Stimulated activated CD8-positive, alpha-beta memory T cell treated with anti-CD3 and anti-CD28 coated beads, Interleukin-2, amount 100 ng/mL, for 48 hours (primary cell): ENCODE measurements at regions not wholly inside any gene's neighbourhood (a gene's known extent, or its start where the extent isn't known, plus 50 kb on each side); places are given as distances from the start of the nearest gene placed in this dataset.

Experiments
- DNase-seq, 2 donors: peaks; one replicate each; pipeline ENCODE4 v3.0.0-alpha.2; 2020; ENCODE audit warnings: low read depth in 2 of 2

DNA sequence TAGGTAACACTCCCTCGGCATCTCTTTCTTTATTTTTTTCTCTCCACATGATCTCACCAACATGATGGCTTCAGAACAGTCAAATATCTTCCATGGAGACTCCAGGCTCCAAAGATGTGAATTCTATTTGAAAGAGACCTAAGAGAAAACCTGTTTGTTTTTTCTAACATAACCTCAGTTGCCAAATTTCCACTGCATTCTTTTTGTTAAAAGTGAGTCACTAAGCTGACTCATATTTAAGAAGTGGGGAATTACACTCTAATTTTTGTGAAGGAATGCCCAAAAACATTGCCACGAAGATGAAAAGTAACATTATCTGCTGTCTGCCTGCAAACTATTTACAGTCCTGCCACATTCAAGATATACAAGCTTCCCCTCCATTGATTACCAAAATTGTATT lies 1337.6 kb downstream of the LRFN5 start:
- DNase-seq: no peak

- no peak for DNase-seq
Observed at GRCh38 chr14:42931308-42931707, 1324.6 kb downstream of the LRFN5 start.

DNA sequence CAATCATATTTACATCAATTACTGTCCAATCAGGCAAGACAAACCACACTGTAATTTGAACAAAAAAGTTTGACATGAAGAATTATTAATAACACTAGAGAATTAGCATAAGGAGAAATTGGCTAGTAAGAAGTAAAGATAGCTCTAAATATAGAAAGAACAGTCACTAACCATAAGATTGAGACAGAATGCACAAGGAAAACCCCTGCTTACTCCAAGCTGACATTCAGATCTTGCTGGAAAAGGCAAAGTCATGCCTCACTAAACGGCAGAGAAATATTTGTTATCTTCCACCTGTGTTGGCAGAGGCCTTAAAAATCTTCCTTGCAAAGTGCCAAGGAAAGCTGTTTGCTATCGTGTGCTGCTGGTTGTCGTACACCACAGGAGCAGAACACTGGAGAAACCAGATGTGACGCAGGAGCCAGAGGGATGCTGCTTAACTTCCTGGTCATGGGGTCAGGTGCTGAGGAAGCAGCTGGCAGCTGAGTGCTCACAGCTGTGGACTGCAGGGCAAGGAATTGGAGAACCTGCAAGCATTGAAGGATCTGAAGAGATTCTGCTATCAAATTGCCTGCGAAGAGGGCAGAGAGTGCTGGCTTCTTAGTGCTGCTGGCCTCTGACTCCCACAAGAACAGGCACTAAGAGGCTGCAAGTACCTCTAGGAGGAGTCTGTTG lies 1323.3 kb downstream of the LRFN5 start:
- no peak for DNase-seq

GRCh38 chr14:42927313-42927712 lies 1320.6 kb downstream of the LRFN5 start:
- no peak for DNase-seq

DNA sequence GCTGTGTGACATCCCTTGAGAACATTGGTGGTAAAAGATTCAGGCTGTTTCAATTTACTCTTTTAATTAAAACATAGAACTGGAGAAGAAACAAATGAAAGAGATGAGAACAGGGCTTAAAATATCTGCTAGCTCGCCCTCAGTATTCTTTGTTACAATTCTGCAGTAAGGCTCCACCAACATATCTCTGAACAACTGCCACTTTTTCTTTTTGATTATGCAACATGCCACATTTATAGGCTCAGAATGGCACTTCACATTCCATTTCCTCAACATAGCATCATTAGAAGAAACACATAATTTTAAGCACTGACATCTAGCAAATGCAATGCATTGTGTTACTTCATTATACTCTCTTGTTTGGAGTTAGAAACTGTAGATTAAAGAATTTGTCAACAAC lies 1315.2 kb downstream of the LRFN5 start:
- no peak for DNase-seq

- DNase-seq: no peak
Observed at GRCh38 chr14:42918615-42919014, 1311.9 kb downstream of the LRFN5 start.

- DNase-seq: no peak
Observed at GRCh38 chr14:42911642-42912041, 1305.0 kb downstream of the LRFN5 start.

- DNase-seq: no peak
Observed at GRCh38 chr14:42909659-42910058, 1303.0 kb downstream of the LRFN5 start.

DNA sequence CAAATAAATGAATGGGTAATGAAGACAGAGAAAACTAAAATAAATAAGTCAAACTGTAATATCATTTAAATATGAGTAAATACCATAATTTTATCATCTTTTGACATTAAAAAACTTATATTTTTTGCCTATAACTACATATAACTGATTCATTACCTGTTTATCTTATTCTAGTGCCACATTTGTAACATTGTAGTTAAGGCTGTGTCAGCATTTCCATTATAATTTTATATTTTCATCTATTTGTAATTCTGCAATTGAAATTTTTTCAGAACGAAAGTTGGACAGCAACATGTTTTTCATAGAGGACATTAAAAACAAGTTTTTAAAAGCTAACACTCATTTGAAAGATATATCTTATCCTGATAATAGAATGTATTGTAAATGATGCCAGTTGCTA lies 1286.5 kb downstream of the LRFN5 start:
- no peak for DNase-seq

DNA sequence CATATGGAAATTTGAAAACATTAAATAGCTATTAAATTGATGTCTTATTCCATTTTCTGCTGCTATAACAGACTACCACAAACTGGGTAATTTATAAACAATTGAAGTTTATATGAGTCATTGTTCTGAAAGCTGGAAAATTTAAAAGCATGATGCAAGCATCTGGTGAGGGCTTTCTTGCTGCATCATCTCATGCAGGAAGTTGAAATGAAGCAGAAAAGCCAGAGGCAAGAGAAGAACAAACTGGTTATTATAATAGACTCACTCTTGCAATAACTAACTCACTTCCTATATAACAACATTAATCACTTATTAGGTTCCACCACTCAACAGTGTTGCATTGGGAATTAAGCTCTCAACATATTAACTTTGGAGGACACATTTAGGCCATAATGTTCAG lies 1277.4 kb downstream of the LRFN5 start:
- no peak for DNase-seq

DNA sequence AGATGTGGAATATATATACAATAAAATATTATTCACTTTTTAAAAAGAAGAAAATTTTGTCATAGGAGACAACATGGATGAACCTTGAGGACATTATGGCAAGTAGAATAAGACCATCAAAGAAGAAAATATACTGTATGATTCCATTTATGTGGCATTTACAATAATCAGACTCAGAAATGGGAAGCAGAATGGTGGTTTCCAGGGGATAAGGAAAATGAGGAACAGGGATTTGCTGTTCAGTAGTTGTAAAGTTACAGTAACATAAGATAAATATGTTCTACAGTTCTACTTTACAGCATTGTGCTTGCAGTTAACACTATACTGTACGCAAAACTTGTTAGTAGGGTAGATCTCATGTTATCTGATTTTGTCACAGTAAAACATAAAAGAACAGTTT lies 1271.0 kb downstream of the LRFN5 start:
- no peak for DNase-seq

- DNase-seq: no peak
Observed at GRCh38 chr14:42872786-42873185, 1266.1 kb downstream of the LRFN5 start.

DNA sequence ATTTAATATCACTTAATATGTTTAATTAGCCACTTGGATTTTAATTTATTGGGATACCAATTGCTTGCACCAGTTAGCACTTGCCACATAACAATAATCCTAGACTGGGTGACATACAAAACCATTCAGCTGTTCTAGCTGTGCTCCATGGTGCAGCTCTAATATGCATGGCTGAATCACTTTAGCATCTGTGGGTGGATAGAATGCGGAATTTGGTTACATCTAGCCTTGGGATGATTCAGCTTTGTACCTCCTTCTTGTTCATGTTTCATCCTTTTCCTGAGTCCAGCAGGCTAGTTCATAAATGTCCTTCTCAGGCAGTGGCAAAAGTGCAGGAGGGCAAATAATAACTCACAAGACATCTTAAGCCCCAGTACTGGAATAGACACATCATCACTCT lies 1263.0 kb downstream of the LRFN5 start:
- no peak for DNase-seq

DNA sequence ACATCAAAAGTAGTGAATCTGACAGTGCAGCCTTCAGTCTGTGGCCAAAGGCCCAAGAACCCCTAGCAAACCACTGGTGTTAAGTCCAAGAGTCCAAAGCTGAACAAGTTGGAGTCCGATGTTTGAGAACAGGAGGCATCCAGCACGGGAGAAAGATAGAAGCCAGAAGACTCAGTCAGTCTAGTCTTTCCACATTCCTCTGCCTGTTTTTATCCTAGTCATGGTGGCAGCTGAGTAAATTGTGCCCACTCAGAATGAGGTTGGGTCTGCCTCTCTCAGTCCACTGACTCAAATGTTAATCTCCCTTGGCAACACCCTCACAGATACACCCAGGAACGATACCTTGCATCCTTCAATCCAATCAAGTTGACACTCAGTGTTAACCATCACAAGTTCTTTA lies 1255.4 kb downstream of the LRFN5 start:
- DNase-seq: no peak

GRCh38 chr14:42860371-42860770 lies 1253.7 kb downstream of the LRFN5 start:
- no peak for DNase-seq

GRCh38 chr14:42856106-42856505 lies 1249.4 kb downstream of the LRFN5 start:
- DNase-seq: no peak

DNA sequence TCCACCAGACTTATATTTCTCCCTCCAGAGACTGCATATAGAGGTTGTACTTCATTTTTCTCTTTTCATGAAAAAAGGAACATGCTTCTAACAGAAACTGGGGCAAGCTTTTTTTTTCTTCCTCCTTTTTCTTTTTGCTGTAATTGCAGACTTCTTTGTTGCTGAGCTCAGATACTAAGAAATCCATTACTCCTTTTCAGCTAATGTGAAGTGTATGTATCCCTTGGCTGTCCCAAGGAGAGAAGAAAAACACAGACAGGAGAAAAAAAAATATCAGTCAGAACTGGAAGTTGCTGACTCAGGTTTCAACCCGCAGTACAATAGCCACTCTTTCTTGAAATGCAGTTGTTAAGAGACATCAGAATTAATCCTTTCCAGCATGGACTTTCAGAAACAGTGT lies 1248.4 kb downstream of the LRFN5 start:
- DNase-seq: no peak

DNA sequence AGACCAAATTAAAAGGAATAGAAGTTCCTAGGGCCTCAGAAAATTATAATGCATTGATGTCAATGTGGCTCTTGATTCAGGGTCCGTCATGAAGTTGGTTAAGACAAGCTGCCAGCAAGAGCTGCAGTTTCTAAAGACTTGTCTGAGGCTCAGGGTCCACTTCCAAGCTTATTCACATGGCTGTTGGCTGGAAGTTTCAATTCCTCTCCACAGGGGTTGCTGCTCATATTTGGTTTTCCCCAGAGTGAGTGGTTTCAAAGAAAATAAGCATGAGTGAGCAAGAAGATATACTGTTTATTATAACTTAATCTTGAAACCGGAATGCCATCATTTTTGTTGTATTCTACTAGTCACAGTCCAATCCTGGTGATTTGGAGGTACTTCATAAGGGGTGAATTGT lies 1247.4 kb downstream of the LRFN5 start:
- no peak for DNase-seq

GRCh38 chr14:42848652-42849051 lies 1242.0 kb downstream of the LRFN5 start:
- no peak for DNase-seq

GRCh38 chr14:42814817-42815216 lies 1208.1 kb downstream of the LRFN5 start:
- no peak for DNase-seq

- DNase-seq: no peak
Observed at GRCh38 chr14:42806909-42807315, 1200.2 kb downstream of the LRFN5 start.

DNA sequence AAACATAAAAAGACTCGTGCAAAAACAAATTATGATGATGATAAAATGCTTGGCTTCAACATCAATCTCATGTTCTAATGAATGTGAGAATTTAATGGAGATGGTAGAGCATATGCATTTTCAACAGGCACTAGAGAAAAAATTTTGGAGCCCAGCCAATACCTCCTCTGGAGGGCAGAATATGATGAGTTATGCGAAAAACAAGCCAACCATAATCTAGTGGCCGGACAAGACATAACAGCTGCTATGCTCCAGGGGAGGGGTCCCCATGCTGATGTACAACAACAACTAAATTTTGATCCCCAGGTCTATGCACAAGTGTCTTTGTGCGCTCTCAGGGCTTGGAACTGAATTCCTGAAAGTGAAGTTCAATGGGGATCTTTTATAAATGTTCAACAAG lies 1197.5 kb downstream of the LRFN5 start:
- no peak for DNase-seq

DNA sequence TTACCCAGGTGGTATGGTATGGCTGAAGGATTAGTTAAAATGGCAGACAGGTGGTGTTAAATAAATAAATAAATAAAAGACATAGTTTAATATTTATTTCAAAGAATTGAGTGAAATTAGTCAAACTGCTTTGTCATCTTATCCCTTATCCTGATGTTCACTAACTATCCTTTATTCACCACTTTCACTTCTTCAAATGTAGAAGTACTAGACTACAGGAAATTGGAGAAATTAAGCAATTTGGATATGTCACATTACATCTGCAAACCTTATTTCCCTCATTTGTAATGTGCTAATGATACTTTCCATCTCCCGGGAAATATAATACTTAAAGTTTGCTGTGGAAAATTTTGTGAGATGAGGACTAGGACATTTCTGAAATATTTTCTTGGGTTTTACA lies 1195.7 kb downstream of the LRFN5 start:
- DNase-seq: no peak

DNA sequence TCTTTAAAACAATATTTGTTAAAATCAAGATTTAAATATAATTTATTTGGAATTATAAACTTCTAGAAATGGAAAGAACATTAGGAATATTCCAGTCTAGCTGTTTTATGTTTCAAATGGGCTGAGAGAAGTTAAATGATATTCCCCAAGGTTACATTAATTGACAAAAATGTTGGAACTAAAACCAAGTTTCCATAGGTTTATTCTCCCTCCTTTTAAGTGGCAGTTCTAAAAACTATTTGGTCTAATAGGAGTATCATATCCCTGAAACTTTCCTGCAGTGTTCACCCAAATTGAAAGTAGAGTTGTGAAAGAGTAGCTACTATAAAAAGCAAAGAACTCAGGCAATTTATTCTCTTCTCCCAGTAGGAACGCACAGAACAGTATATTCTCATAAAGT lies 1185.5 kb downstream of the LRFN5 start:
- DNase-seq: no peak
